ENCODE measurements at regions not wholly inside any gene's neighbourhood (a gene's known extent, or its start where the extent isn't known, plus 50 kb on each side); places are given as distances from the start of the nearest gene placed in this dataset.

DNA sequence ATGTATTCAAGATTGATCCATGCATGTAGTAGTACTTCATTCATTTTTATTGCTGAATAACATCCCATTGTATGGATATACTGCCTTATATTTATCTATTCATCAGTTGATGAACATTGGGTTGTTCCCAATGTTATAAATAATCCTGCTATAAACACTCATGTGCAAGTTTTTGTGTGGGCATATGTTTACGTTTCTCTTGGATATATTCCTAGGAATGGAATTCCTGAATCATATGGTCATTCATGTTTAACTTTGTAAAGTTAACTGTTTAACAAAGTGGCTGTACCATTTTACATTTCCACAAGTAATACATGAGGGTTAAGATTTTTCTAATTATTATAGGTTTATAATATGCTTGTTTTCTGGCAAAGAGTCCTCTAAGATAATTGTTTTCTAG lies 1568.2 kb upstream of the SEL1L start:
- TF ChIP-seq, protein P1, sequence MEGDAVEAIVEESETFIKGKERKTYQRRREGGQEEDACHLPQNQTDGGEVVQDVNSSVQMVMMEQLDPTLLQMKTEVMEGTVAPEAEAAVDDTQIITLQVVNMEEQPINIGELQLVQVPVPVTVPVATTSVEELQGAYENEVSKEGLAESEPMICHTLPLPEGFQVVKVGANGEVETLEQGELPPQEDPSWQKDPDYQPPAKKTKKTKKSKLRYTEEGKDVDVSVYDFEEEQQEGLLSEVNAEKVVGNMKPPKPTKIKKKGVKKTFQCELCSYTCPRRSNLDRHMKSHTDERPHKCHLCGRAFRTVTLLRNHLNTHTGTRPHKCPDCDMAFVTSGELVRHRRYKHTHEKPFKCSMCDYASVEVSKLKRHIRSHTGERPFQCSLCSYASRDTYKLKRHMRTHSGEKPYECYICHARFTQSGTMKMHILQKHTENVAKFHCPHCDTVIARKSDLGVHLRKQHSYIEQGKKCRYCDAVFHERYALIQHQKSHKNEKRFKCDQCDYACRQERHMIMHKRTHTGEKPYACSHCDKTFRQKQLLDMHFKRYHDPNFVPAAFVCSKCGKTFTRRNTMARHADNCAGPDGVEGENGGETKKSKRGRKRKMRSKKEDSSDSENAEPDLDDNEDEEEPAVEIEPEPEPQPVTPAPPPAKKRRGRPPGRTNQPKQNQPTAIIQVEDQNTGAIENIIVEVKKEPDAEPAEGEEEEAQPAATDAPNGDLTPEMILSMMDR (IDR thresholded peaks at IDR 0.05), result no peak
- TF ChIP-seq POLR2A (IDR thresholded peaks at IDR 0.05), result no peak
- TF ChIP-seq POLR2AphosphoS5 (IDR thresholded peaks at IDR 0.05), result no peak

Measured in sigmoid colon (tissue), 4 donors.